MM.1S (cell line): ENCODE measurements at regions not wholly inside any gene's neighbourhood (a gene's known extent, or its start where the extent isn't known, plus 50 kb on each side); places are given as distances from the start of the nearest gene placed in this dataset.

Source experiments
- DNase-seq: peaks from one replicate; pipeline ENCODE4 v3.0.0-alpha.2; 2015
- H2AFZ ChIP-seq: fragments of 300-600 bp; sonication (generic); 2 replicates; pipeline ENCODE4 v1.6.0; 2016; ENCODE audit warnings: antibody characterized with exemption, low read length
- H3F3A ChIP-seq: fragments of 300-600 bp; sonication (generic); 2 replicates; pipeline ENCODE4 v1.6.1; 2016; ENCODE audit warnings: mild to moderate bottlenecking, antibody characterized with exemption, low read length, moderate library complexity, mixed read lengths; ENCODE audit not compliant: insufficient read depth
- H3K27ac ChIP-seq: fragments of 300-600 bp; sonication (generic); 2 replicates; pipeline ENCODE4 v1.5.1; 2016; ENCODE audit warnings: mild to moderate bottlenecking, low read length
- H3K27me3 ChIP-seq: fragments of 300-600 bp; sonication (generic); replicated peaks from 2 replicates; pipeline ENCODE4 v1.6.0; 2016; ENCODE audit warnings: low read length; ENCODE audit not compliant: insufficient read depth
- H3K36me3 ChIP-seq: fragments of 300-600 bp; sonication (generic); replicated peaks from 2 replicates; pipeline ENCODE4 v1.6.1; 2016; ENCODE audit warnings: mild to moderate bottlenecking, low read length, mixed read lengths; ENCODE audit not compliant: insufficient read depth
- H3K4me1 ChIP-seq: fragments of 300-600 bp; sonication (generic); 2 replicates; pipeline ENCODE4 v1.6.1; 2016; ENCODE audit warnings: low read length, mixed read lengths
- H3K4me2 ChIP-seq: fragments of 300-600 bp; sonication (generic); 2 replicates; pipeline ENCODE4 v1.6.0; 2016; ENCODE audit warnings: low read depth, low read length
- H3K4me3 ChIP-seq: fragments of 300-600 bp; sonication (generic); 2 replicates; pipeline ENCODE4 v1.5.1; 2016; ENCODE audit warnings: low read length, mixed read lengths
- H3K79me2 ChIP-seq: fragments of 300-600 bp; sonication (generic); 2 replicates; pipeline ENCODE4 v1.6.1; 2016; ENCODE audit warnings: mixed run types, low read length, mixed read lengths
- H3K9ac ChIP-seq: fragments of 300-600 bp; sonication (generic); 2 replicates; pipeline ENCODE4 v1.6.1; 2016; ENCODE audit warnings: low read length, mixed read lengths
- H3K9me2 ChIP-seq: fragments of 300-600 bp; sonication (generic); replicated peaks from 2 replicates; pipeline ENCODE4 v1.6.1; 2016; ENCODE audit warnings: mild to moderate bottlenecking, low read length, mixed read lengths; ENCODE audit not compliant: insufficient read depth
- H3K9me3 ChIP-seq: fragments of 300-600 bp; sonication (generic); replicated peaks from 2 replicates; pipeline ENCODE4 v1.6.1; 2016; ENCODE audit warnings: mild to moderate bottlenecking, low read length, mixed read lengths; ENCODE audit not compliant: insufficient read depth
- H4K20me1 ChIP-seq: fragments of 300-600 bp; sonication (generic); 2 replicates; pipeline ENCODE4 v1.6.1; 2016; ENCODE audit warnings: mild to moderate bottlenecking, low read length, moderate library complexity, mixed read lengths; ENCODE audit not compliant: insufficient read depth
- CTCF ChIP-seq: fragments of 300-600 bp; sonication (generic); IDR thresholded peaks from 2 replicates; pipeline ENCODE4 v1.5.1; 2016; ENCODE audit warnings: antibody characterized with exemption, low read length, mixed read lengths
- EZH2 ChIP-seq: fragments of 300-600 bp; sonication (generic); optimal IDR thresholded peaks from 2 replicates; pipeline ENCODE3; 2017; ENCODE audit warnings: low read depth, mild to moderate bottlenecking, antibody characterized with exemption, low read length, mixed read lengths
- EZH2phosphoT487 ChIP-seq: fragments of 300-600 bp; sonication (generic); IDR thresholded peaks from 2 replicates; pipeline ENCODE4 v1.6.1; 2018; ENCODE audit warnings: antibody characterized with exemption, low read length

- Histone ChIP-seq H3K79me2 (no peaks in the 10 kb centered on the region), H3K27ac (no peak overlapping the region), H3K4me3 (no peak overlapping the region), H2AFZ (no peak overlapping the region), H3K27me3 (no peaks in the 10 kb centered on the region), H3K36me3 (no peaks in the 10 kb centered on the region), H4K20me1 (no peaks in the 10 kb centered on the region), H3K9ac (no peak overlapping the region), H3K9me2 (no peaks in the 10 kb centered on the region), H3F3A (no peaks in the 10 kb centered on the region), H3K9me3 (no peaks in the 10 kb centered on the region), H3K4me1 (no peaks in the 10 kb centered on the region), H3K4me2 (no peak overlapping the region)
- TF ChIP-seq EZH2 (no peak), EZH2phosphoT487 (no peak), CTCF (no peak)
- DNase-seq, result no peak
Observed at GRCh38 chr13:90430127-90430526, 917.4 kb upstream of the MIR17HG start.

GRCh38 chr13:90436697-90437096 is 910.8 kb upstream of the MIR17HG start:
- Histone ChIP-seq H3K27me3 (no peaks in the 10 kb centered on the region), H3F3A (no peaks in the 10 kb centered on the region), H3K4me2 (no peak overlapping the region), H3K9ac (no peak overlapping the region), H3K9me3 (no peaks in the 10 kb centered on the region), H3K36me3 (no peaks in the 10 kb centered on the region), H2AFZ (no peak overlapping the region), H3K27ac (no peak overlapping the region), H3K4me1 (no peaks in the 10 kb centered on the region), H3K79me2 (no peaks in the 10 kb centered on the region), H3K4me3 (no peak overlapping the region), H3K9me2 (no peaks in the 10 kb centered on the region), H4K20me1 (no peaks in the 10 kb centered on the region)
- DNase-seq, result no peak
- no peak for TF ChIP-seq EZH2phosphoT487

- Histone ChIP-seq H3K36me3 (no peaks in the 10 kb centered on the region), H3K27ac (no peak overlapping the region), H3F3A (no peaks in the 10 kb centered on the region), H3K4me3 (no peak overlapping the region), H2AFZ (no peak overlapping the region), H3K79me2 (no peaks in the 10 kb centered on the region), H3K27me3 (no peaks in the 10 kb centered on the region), H3K4me2 (no peak overlapping the region), H3K9me2 (no peaks in the 10 kb centered on the region), H3K4me1 (no peaks in the 10 kb centered on the region), H4K20me1 (no peaks in the 10 kb centered on the region), H3K9me3 (no peaks in the 10 kb centered on the region), H3K9ac (no peak overlapping the region)
- DNase-seq, result no peak
- TF ChIP-seq EZH2 (no peak), CTCF (no peak), EZH2phosphoT487 (no peak)
Observed at GRCh38 chr13:90438576-90438975, 908.9 kb upstream of the MIR17HG start.

GRCh38 chr13:90443268-90443667 is 904.2 kb upstream of the MIR17HG start:
- no peak overlapping the region for H3K4me3 ChIP-seq
- no peaks in the 10 kb centered on the region for H3F3A ChIP-seq
- TF ChIP-seq EZH2phosphoT487 (no peak), CTCF (no peak), EZH2 (no peak)
- H3K36me3 ChIP-seq, result no peaks in the 10 kb centered on the region
- H3K4me2 ChIP-seq, result no peak overlapping the region
- no peaks in the 10 kb centered on the region for H3K4me1 ChIP-seq
- no peak for DNase-seq
- H3K27me3 ChIP-seq, result no peaks in the 10 kb centered on the region
- H3K9me2 ChIP-seq, result no peaks in the 10 kb centered on the region
- no peaks in the 10 kb centered on the region for H3K9me3 ChIP-seq
- H3K79me2 ChIP-seq, result no peaks in the 10 kb centered on the region
- H3K27ac ChIP-seq, result no peak overlapping the region
- H2AFZ ChIP-seq, result no peak overlapping the region
- H3K9ac ChIP-seq, result no peak overlapping the region
- no peaks in the 10 kb centered on the region for H4K20me1 ChIP-seq
